Glutamatergic neuron (in vitro differentiated cells): ENCODE measurements at regions not wholly inside any gene's neighbourhood (a gene's known extent, or its start where the extent isn't known, plus 50 kb on each side); places are given as distances from the start of the nearest gene placed in this dataset.

Source experiments
- DNase-seq: peaks from one replicate; pipeline ENCODE4 v3.0.0; 2022
- H3K27ac Mint-ChIP-seq: one replicate; pipeline ENCODE4 v1.8.0; 2020; ENCODE audit warnings: mild to moderate bottlenecking, mixed read lengths, inconsistent platforms; ENCODE audit not compliant: unreplicated experiment
- H3K27me3 Mint-ChIP-seq: one replicate; pipeline ENCODE4 v1.8.0; 2020; ENCODE audit warnings: mild to moderate bottlenecking, moderate library complexity, mixed read lengths, inconsistent platforms; ENCODE audit not compliant: unreplicated experiment
- H3K36me3 Mint-ChIP-seq: one replicate; pipeline ENCODE4 v1.8.0; 2020; ENCODE audit warnings: mild to moderate bottlenecking, mixed read lengths, inconsistent platforms; ENCODE audit not compliant: unreplicated experiment
- H3K4me1 Mint-ChIP-seq: one replicate; pipeline ENCODE4 v1.8.0; 2020; ENCODE audit warnings: mild to moderate bottlenecking, low read depth, mixed read lengths, inconsistent platforms; ENCODE audit not compliant: unreplicated experiment
- H3K4me3 Mint-ChIP-seq: one replicate; pipeline ENCODE4 v1.8.0; 2020; ENCODE audit warnings: mild to moderate bottlenecking, mixed read lengths, inconsistent platforms; ENCODE audit not compliant: unreplicated experiment
- H3K9me3 Mint-ChIP-seq: one replicate; pipeline ENCODE4 v1.8.0; 2020; ENCODE audit warnings: mild to moderate bottlenecking, moderate library complexity, mixed read lengths, inconsistent platforms; ENCODE audit not compliant: unreplicated experiment
- TF ChIP-seq, protein P1 (sequence below): fragments of 200-600 bp; sonication (generic); IDR thresholded peaks from one replicate; pipeline ENCODE4 v1.5.0; 2021; ENCODE audit not compliant: partially characterized antibody, unreplicated experiment

DNA sequence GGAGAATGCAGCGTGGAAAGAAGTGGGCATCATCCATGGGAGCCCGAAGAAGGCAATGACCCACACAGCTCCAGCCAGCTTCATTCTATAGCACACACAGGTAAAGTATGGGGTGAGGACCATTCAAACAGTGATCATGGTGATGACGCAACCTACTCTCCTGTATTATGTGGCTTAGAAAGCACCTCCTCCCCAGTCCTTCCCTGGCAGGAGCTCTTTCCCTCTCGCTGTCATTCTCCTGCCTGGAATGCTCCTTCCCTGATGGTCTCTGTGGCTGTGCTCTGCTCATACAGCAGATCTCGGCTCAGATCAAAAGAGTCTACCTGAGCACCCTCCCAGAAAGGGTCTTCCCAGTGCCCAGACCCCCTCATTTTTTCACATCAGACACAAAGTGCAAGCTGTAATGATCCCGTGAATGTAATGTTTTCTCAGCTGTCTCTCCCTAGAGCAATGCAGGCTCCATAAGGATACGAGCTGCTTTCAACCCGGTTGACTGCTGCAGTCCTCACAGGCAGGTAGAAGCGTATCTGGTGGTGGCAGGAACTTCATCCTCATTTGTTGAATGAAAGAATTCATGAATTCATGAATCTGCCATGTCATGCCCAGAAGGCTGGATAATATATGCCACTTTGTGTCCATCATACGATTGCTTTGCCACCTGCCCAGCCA, 248.8 kb downstream of the HS3ST3A1 start:
- H3K27me3 Mint-ChIP-seq: peaks cover 6% of the 10 kb centered on the region
- DNase-seq: no peak
- H3K9me3 Mint-ChIP-seq: peaks cover 7% of the 10 kb centered on the region
- H3K36me3 Mint-ChIP-seq: no peaks in the 10 kb centered on the region
- H3K4me3 Mint-ChIP-seq: no peak overlapping the region
- TF ChIP-seq, protein P1, sequence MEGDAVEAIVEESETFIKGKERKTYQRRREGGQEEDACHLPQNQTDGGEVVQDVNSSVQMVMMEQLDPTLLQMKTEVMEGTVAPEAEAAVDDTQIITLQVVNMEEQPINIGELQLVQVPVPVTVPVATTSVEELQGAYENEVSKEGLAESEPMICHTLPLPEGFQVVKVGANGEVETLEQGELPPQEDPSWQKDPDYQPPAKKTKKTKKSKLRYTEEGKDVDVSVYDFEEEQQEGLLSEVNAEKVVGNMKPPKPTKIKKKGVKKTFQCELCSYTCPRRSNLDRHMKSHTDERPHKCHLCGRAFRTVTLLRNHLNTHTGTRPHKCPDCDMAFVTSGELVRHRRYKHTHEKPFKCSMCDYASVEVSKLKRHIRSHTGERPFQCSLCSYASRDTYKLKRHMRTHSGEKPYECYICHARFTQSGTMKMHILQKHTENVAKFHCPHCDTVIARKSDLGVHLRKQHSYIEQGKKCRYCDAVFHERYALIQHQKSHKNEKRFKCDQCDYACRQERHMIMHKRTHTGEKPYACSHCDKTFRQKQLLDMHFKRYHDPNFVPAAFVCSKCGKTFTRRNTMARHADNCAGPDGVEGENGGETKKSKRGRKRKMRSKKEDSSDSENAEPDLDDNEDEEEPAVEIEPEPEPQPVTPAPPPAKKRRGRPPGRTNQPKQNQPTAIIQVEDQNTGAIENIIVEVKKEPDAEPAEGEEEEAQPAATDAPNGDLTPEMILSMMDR: no peak
- no peak overlapping the region for H3K27ac Mint-ChIP-seq
- H3K4me1 Mint-ChIP-seq: peaks cover 11% of the 10 kb centered on the region

DNA sequence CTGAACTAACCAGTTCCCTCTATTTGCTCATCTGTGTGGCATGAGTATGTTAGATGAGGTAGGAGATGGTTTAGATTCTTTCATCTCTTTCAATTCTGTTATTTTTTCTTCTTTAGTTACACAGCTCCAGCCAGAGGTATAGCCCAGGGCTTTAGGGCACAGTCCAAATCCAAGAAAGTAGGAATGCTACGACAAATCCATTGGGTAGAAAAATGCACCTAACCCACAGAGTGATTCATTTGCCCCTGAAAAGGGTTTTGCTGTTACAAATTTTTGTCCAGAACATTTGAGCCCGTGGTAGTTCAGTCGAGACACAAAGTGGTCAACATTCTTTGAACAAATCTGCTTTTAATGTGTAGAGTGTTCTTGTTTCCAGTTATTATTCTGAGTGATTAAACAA, 250.7 kb downstream of the HS3ST3A1 start:
- Mint-ChIP-seq H3K9me3 (peaks cover 7% of the 10 kb centered on the region), H3K27ac (no peak overlapping the region), H3K36me3 (peaks cover 5% of the 10 kb centered on the region), H3K4me3 (no peak overlapping the region), H3K27me3 (peaks cover 6% of the 10 kb centered on the region), H3K4me1 (peaks cover 11% of the 10 kb centered on the region)
- DNase-seq: no peak
- TF ChIP-seq, protein P1: no peak

DNA sequence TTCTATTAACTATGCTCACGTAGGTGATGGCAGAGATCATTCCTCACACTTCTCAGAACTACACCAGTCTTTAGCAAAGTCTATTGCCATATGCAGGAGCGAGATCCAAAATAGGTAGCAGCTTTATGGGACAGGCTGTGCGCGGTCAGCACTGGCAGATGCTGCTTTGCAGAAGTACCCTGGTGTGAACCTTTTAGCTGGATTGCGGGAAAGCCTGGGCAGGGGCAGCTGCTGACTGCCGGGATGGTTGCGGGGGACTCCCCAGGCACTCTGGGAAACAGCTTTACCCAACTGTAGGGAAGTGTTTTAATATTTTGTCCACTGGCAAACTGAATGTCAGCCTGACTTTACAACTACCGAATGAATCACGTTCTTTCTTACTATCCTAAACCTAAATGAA, 251.3 kb downstream of the HS3ST3A1 start:
- Mint-ChIP-seq H3K4me1 (peaks cover 11% of the 10 kb centered on the region), H3K4me3 (no peak overlapping the region), H3K27ac (peak overlapping the region; percentile 23), H3K27me3 (peaks cover 6% of the 10 kb centered on the region), H3K36me3 (peaks cover 5% of the 10 kb centered on the region), H3K9me3 (peaks cover 7% of the 10 kb centered on the region)
- DNase-seq: peak; percentile 58
- TF ChIP-seq, protein P1: no peak

DNA sequence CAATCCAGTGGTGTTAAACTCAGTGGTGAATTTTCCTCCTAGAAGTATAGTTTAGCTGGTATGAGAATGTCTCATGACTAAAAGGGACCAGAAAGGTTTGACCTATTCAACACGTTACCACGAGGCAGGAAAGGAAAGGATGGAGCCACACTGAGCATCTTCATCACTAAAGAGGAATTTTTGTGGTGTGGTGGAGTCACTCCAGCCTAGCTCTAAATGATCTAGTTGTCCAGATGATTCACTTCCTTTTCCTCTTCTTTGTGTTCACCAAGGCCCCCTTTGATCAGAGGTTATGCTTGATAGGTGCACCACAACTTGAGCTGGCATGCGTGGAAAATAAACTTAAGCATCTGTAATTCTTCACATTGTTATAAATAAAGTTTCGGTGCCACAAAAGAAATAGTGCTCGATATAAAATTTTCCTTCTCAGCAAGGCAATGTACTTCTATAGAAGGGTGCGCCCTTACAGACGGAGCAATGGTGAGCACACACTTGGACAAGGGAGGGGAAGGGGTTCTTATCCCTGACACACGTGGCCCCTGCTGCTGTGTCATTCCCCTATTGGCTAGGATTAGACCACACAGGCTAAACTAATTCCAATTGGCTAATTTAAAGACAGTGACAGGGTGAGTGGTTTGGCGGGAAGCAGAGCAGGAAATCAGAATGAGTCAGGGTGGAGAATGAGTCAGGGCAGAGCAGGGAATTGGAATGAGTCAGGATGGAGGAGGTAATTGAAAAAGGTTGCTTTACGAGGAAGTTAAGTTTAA, 254.6 kb downstream of the HS3ST3A1 start:
- Mint-ChIP-seq H3K27ac (no peak overlapping the region), H3K36me3 (peaks cover 10% of the 10 kb centered on the region), H3K9me3 (peaks cover 7% of the 10 kb centered on the region), H3K27me3 (peaks cover 4% of the 10 kb centered on the region), H3K4me3 (no peak overlapping the region), H3K4me1 (peaks cover 9% of the 10 kb centered on the region)
- no peak for DNase-seq
- TF ChIP-seq, protein P1: no peak

DNA sequence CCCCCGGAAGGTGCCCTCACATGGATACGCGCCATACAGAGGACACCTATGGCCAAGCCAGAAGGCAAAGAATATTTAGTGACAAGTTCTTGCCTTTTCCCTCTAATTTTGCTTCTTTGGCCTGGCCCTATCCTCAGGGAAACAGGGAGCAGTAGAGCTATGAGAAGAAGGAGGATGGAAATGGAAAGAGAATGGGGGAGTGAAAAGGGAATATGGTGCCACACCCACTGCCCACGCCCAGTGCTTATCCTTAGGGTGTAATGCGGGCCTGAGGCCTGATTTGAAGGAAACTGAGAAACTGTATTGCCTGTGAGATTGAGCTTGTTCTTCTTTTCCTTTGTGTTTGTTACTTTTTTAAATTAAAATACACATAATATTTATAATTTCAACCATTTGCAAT, 255.1 kb downstream of the HS3ST3A1 start:
- no peak for DNase-seq
- Mint-ChIP-seq H3K27ac (no peak overlapping the region), H3K4me1 (peaks cover 7% of the 10 kb centered on the region), H3K36me3 (peaks cover 10% of the 10 kb centered on the region), H3K9me3 (peaks cover 5% of the 10 kb centered on the region), H3K4me3 (no peak overlapping the region), H3K27me3 (peaks cover 4% of the 10 kb centered on the region)
- TF ChIP-seq, protein P1: no peak
